HCT116 (cell line): ENCODE measurements at regions not wholly inside any gene's neighbourhood (a gene's known extent, or its start where the extent isn't known, plus 50 kb on each side); places are given as distances from the start of the nearest gene placed in this dataset.
A peak's percentile ranks its signal among the peaks of the same experiment; 100 is the strongest.

Experiments
- ATAC-seq: fragments of 200-7000 bp; cut with Tn5 transposase; 2 replicates; pipeline ENCODE4 v1.9.1; 2020; ENCODE audit warnings: mild to moderate bottlenecking, moderate library complexity
- BruUV-seq: library from RNA; stranded (reverse); fragments of 400-500 nt; replicated peaks from 2 replicates; lab custom pipeline; 2021; lab: Mats Ljungman, UMichigan
- CTCF ChIA-PET: fragments of 300-600 bp; sonication (Branson Sonifier 250); formaldehyde crosslinking; loops from one replicate; lab custom pipeline; 2021; ENCODE audit warnings: antibody characterized with exemption; lab: Charles Lee
- POLR2A ChIA-PET: fragments of 300-600, 350-600 bp; sonication (Branson Sonifier 250); formaldehyde crosslinking; loops from one replicate; lab custom pipeline; 2021; ENCODE audit warnings: antibody characterized with exemption; lab: Charles Lee
- RAD21 ChIA-PET, 2 experiments: fragments of 300-600 bp; sonication (Branson Sonifier 250); formaldehyde crosslinking; loops; one replicate each; lab custom pipeline; 2023; ENCODE audit warnings: low total read pairs in 2 of 2; ENCODE audit not compliant: uncharacterized antibody in 2 of 2, unreplicated experiment in 2 of 2, low non-redundant PET in 1 of 2; lab: Charles Lee
- DNase-seq: peaks from one replicate; pipeline ENCODE4 v3.0.0-alpha.2; 2010; ENCODE audit warnings: low read depth, low spot score
- H2AFZ ChIP-seq: fragments of 200-600 bp; shearing (Covaris generic), sonication (generic); 2 replicates; pipeline ENCODE4 v1.6.1; 2017; ENCODE audit warnings: low read depth, mixed run types, mixed read lengths, antibody characterized with exemption, low read length; ENCODE audit not compliant: poor library complexity, severe bottlenecking
- H3K27ac ChIP-seq: 2 replicates; pipeline ENCODE4 v1.5.1; 2012; ENCODE audit warnings: low read depth, low read length
- H3K27me3 ChIP-seq: fragments of 200-600 bp; sonication (generic); 2 replicates; pipeline ENCODE4 v1.6.1; 2016; ENCODE audit warnings: mixed run types, low read length, mixed read lengths; ENCODE audit not compliant: insufficient read depth
- H3K36me3 ChIP-seq, 2 experiments: fragments of 200-500 bp in 1 of 2; fragments of 200-600 bp in 1 of 2; sonication (Bioruptor generic) in 1 of 2; sonication (generic) in 1 of 2; 2 replicates each; pipeline versions ENCODE4 v1.5.1 to v1.6.1; 2014 to 2016; ENCODE audit warnings: low read length in 2 of 2, inconsistent platforms in 1 of 2, mixed read lengths in 1 of 2, mixed run types in 1 of 2; ENCODE audit not compliant: insufficient read depth in 2 of 2, control insufficient read depth in 1 of 2
- H3K4me1 ChIP-seq, 2 experiments: fragments of 200-600 bp in 1 of 2; sonication (generic) in 1 of 2; 2 replicates each; pipeline versions ENCODE4 v1.5.1 to v1.6.1; 2012 to 2017; ENCODE audit warnings: low read length in 2 of 2, inconsistent platforms in 1 of 2, mild to moderate bottlenecking in 1 of 2, mixed read lengths in 1 of 2, mixed run types in 1 of 2, moderate library complexity in 1 of 2; ENCODE audit not compliant: insufficient read depth in 2 of 2, control insufficient read depth in 1 of 2
- H3K4me2 ChIP-seq: fragments of 200-600 bp; sonication (generic); 2 replicates; pipeline ENCODE4 v1.6.1; 2017; ENCODE audit warnings: mixed run types, low read length, mixed read lengths
- H3K4me3 ChIP-seq, 2 experiments: fragments of 200-600 bp in 1 of 2; sonication (generic) in 1 of 2; replicated peaks in 1 of 2; 2 replicates each; pipeline ENCODE4 v1.5.1; 2011 to 2016; ENCODE audit warnings: low read length in 2 of 2, control low read depth in 1 of 2, low read depth in 1 of 2, mild to moderate bottlenecking in 1 of 2, mixed read lengths in 1 of 2, mixed run types in 1 of 2
- H3K79me2 ChIP-seq: fragments of 200-600 bp; sonication (generic); 2 replicates; pipeline ENCODE4 v1.6.1; 2017; ENCODE audit warnings: mild to moderate bottlenecking, mixed run types, low read length, moderate library complexity, mixed read lengths; ENCODE audit not compliant: insufficient read depth
- H3K9ac ChIP-seq: fragments of 200-600 bp; sonication (generic); 2 replicates; pipeline ENCODE4 v1.6.1; 2016; ENCODE audit warnings: low read length, mixed read lengths
- H3K9me2 ChIP-seq: fragments of 200-600 bp; sonication (generic), shearing (Covaris generic); 2 replicates; pipeline ENCODE4 v1.6.1; 2017; ENCODE audit warnings: mixed run types, mild to moderate bottlenecking, moderate library complexity; ENCODE audit not compliant: insufficient read depth
- H3K9me3 ChIP-seq, 2 experiments: fragments of 200-500 bp in 1 of 2; fragments of 200-600 bp in 1 of 2; sonication (Bioruptor generic) in 1 of 2; sonication (generic) in 1 of 2; 2 replicates each; pipeline ENCODE4 v1.6.1; 2014 to 2017; ENCODE audit warnings: low read length in 2 of 2, mixed read lengths in 2 of 2, inconsistent platforms in 1 of 2, low read depth in 1 of 2, mild to moderate bottlenecking in 1 of 2, mixed run types in 1 of 2, moderate library complexity in 1 of 2; ENCODE audit not compliant: control insufficient read depth in 1 of 2, insufficient read depth in 1 of 2
- H4K20me1 ChIP-seq: fragments of 200-600 bp; sonication (generic), shearing (Covaris generic); 2 replicates; pipeline ENCODE4 v1.6.1; 2017; ENCODE audit warnings: mixed run types, mild to moderate bottlenecking, moderate library complexity; ENCODE audit not compliant: insufficient read depth
- CBX3 ChIP-seq: IDR thresholded peaks from 2 replicates; pipeline ENCODE4 v1.6.1; 2012; ENCODE audit warnings: low read depth
- CEBPB ChIP-seq: IDR thresholded peaks from 2 replicates; pipeline ENCODE4 v1.6.1; 2012; ENCODE audit warnings: low read depth
- ELF1 ChIP-seq: IDR thresholded peaks from 2 replicates; pipeline ENCODE4 v1.6.1; 2012; ENCODE audit warnings: low read depth, borderline replicate concordance
- EZH2 ChIP-seq: fragments of 200-600 bp; sonication (generic); IDR thresholded peaks from 2 replicates; pipeline ENCODE4 v1.6.1; 2017; ENCODE audit warnings: antibody characterized with exemption, mixed run types
- EZH2phosphoT487 ChIP-seq: fragments of 200-600 bp; IDR thresholded peaks from 2 replicates; pipeline ENCODE4 v1.6.1; 2018; ENCODE audit warnings: antibody characterized with exemption, borderline replicate concordance
- FOSL1 ChIP-seq: IDR thresholded peaks from 2 replicates; pipeline ENCODE4 v1.6.1; 2012; ENCODE audit warnings: low read depth
- JUND ChIP-seq: IDR thresholded peaks from 2 replicates; pipeline ENCODE4 v1.6.1; 2012
- POLR2A ChIP-seq: IDR thresholded peaks from 2 replicates; pipeline ENCODE4 v1.7.0; 2011; ENCODE audit warnings: borderline replicate concordance; ENCODE audit not compliant: insufficient read depth, insufficient read length; ENCODE audit errors: extremely low read depth
- RAD21 ChIP-seq: IDR thresholded peaks from 2 replicates; pipeline ENCODE4 v1.6.1; 2012; ENCODE audit warnings: low read depth, mild to moderate bottlenecking
- SRF ChIP-seq: IDR thresholded peaks from 2 replicates; pipeline ENCODE4 v1.6.1; 2012; ENCODE audit warnings: low read depth
- YY1 ChIP-seq: IDR thresholded peaks from 2 replicates; pipeline ENCODE4 v1.6.1; 2011; ENCODE audit warnings: low read length, low read depth, moderate library complexity, mild to moderate bottlenecking; ENCODE audit not compliant: insufficient replicate concordance; ENCODE audit errors: extremely low read depth
- ZFX ChIP-seq: fragments of 450-650 bp; IDR thresholded peaks from 2 replicates; pipeline ENCODE4 v1.6.1; 2017
- intact Hi-C: fragments of 100-400 bp; cut with micrococcal nuclease; formaldehyde crosslinking; loops from 2 replicates; pipeline ENCODE4 v1.10.0; 2022
- TF ChIP-seq, protein P1 (sequence below): IDR thresholded peaks from 2 replicates; pipeline ENCODE4 v1.6.1; 2011; ENCODE audit warnings: mild to moderate bottlenecking, low read length, moderate library complexity; ENCODE audit not compliant: insufficient replicate concordance; ENCODE audit errors: extremely low read depth
- TF ChIP-seq, protein P2 (sequence below): IDR thresholded peaks from 2 replicates; pipeline ENCODE4 v1.6.1; 2012; ENCODE audit warnings: low read depth
- TF ChIP-seq, protein P3 (sequence below): IDR thresholded peaks from 2 replicates; pipeline ENCODE4 v1.6.1; 2012
- TF ChIP-seq, protein P4 (sequence below): IDR thresholded peaks from 2 replicates; pipeline ENCODE4 v1.6.1; 2012

DNA sequence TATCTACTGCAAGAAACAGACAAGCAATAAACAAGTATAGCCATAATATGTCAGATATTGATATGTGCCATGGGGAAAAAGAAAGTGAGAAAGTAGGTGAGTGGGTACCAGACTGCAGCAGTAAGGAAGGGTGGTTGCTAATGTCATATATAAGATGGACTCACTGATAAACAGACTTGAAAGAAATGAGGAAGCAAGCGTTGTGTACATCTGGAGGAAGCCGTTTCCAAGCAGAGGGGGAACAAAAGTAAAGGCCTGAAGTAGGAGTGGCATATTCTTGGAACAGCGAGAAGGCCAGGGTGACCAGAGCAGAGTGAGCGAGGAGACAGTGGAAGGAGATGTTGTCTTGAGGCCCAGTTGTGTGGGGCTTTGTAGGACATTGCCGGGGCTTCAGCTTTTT is 142.2 kb upstream of the MAP3K1 start (continued):
- TF ChIP-seq, protein P1, sequence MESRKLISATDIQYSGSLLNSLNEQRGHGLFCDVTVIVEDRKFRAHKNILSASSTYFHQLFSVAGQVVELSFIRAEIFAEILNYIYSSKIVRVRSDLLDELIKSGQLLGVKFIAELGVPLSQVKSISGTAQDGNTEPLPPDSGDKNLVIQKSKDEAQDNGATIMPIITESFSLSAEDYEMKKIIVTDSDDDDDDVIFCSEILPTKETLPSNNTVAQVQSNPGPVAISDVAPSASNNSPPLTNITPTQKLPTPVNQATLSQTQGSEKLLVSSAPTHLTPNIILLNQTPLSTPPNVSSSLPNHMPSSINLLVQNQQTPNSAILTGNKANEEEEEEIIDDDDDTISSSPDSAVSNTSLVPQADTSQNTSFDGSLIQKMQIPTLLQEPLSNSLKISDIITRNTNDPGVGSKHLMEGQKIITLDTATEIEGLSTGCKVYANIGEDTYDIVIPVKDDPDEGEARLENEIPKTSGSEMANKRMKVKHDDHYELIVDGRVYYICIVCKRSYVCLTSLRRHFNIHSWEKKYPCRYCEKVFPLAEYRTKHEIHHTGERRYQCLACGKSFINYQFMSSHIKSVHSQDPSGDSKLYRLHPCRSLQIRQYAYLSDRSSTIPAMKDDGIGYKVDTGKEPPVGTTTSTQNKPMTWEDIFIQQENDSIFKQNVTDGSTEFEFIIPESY, result no peak
- TF ChIP-seq CBX3, result no peak
- no peak for TF ChIP-seq POLR2A

DNA sequence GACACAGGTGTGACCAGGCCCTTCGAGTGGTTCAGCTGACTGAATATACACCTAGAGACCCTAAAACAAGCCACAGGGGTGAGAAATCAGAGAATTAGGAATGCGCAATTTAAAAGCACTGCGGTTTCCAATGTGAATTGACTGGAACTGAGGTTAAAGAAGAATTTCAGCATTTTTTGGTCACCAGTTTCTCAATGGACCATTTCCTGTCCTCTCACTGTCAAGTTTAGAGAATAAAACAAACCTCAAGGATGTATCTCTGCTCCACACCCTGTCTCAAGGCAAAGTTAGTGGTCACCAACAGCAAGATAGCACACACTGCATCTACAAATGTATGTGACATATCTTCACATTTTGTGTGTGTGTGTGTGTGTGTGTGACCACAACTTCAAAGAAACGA is 143.8 kb upstream of the MAP3K1 start:
- Histone ChIP-seq H3K4me2 (no peak overlapping the region; the same call in 1 of the 2 replicates), H3K9ac (no peak overlapping the region), H3K9me3 (no peaks in the 10 kb centered on the region), H2AFZ (peak overlapping the region; percentile 27), H3K4me3 (no peak overlapping the region), H3K36me3 (no peaks in the 10 kb centered on the region), H3K79me2 (no peaks in the 10 kb centered on the region), H3K9me2 (no peaks in the 10 kb centered on the region), H3K27ac (no peak overlapping the region), H3K4me1 (peaks cover 22 to 42% of the 10 kb centered on the region in 2 experiments; a peak in 3 of 4 replicates), H3K27me3 (no peaks in the 10 kb centered on the region), H4K20me1 (no peaks in the 10 kb centered on the region)
- intact Hi-C loops, result no loop called here
- DNase-seq, result no peak
- ChIA-PET CTCF (no interaction called here), POLR2A (no interaction called here), RAD21 (no interaction called here)
- no peak for ATAC-seq
- TF ChIP-seq EZH2, result no peak
- TF ChIP-seq, protein P2, sequence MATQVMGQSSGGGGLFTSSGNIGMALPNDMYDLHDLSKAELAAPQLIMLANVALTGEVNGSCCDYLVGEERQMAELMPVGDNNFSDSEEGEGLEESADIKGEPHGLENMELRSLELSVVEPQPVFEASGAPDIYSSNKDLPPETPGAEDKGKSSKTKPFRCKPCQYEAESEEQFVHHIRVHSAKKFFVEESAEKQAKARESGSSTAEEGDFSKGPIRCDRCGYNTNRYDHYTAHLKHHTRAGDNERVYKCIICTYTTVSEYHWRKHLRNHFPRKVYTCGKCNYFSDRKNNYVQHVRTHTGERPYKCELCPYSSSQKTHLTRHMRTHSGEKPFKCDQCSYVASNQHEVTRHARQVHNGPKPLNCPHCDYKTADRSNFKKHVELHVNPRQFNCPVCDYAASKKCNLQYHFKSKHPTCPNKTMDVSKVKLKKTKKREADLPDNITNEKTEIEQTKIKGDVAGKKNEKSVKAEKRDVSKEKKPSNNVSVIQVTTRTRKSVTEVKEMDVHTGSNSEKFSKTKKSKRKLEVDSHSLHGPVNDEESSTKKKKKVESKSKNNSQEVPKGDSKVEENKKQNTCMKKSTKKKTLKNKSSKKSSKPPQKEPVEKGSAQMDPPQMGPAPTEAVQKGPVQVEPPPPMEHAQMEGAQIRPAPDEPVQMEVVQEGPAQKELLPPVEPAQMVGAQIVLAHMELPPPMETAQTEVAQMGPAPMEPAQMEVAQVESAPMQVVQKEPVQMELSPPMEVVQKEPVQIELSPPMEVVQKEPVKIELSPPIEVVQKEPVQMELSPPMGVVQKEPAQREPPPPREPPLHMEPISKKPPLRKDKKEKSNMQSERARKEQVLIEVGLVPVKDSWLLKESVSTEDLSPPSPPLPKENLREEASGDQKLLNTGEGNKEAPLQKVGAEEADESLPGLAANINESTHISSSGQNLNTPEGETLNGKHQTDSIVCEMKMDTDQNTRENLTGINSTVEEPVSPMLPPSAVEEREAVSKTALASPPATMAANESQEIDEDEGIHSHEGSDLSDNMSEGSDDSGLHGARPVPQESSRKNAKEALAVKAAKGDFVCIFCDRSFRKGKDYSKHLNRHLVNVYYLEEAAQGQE, result no peak
- TF ChIP-seq, protein P3, sequence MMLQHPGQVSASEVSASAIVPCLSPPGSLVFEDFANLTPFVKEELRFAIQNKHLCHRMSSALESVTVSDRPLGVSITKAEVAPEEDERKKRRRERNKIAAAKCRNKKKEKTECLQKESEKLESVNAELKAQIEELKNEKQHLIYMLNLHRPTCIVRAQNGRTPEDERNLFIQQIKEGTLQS, result no peak
- TF ChIP-seq FOSL1, result no peak
- no peak for TF ChIP-seq SRF
- TF ChIP-seq EZH2phosphoT487, result no peak
- TF ChIP-seq ZFX, result no peak
- no peak for TF ChIP-seq CBX3
- no peak for TF ChIP-seq ELF1
- TF ChIP-seq RAD21, result no peak
- TF ChIP-seq, protein P4, sequence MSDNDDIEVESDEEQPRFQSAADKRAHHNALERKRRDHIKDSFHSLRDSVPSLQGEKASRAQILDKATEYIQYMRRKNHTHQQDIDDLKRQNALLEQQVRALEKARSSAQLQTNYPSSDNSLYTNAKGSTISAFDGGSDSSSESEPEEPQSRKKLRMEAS, result no peak
- TF ChIP-seq JUND, result no peak
- TF ChIP-seq POLR2A, result no peak
- TF ChIP-seq YY1, result no peak
- TF ChIP-seq CEBPB, result no peak
- BruUV-seq, result no TSS peak
